ENCODE measurements at regions not wholly inside any gene's neighbourhood (a gene's known extent, or its start where the extent isn't known, plus 50 kb on each side); places are given as distances from the start of the nearest gene placed in this dataset.
"Not testable (repeated sequence)": the region's sequence is repeated elsewhere in the genome, so short reads cannot be mapped to it uniquely, and the experiment has no call there.

GRCh38 chr5:38615042-38615441 lies 58.6 kb upstream of the LIFR start:
- in situ Hi-C loops (cut with MboI; ENCODE audit: low sequenced_read_pairs, unreplicated experiment): no loop called here

GRCh38 chr5:38615981-38616451 lies 59.6 kb upstream of the LIFR start:
- no peak for TF ChIP-seq CTCF (IDR thresholded peaks at IDR 0.05; ENCODE audit: borderline replicate concordance, control extremely low read depth, extremely low read depth, insufficient read depth, missing control alignments)
- no peak for DNase-seq (ENCODE audit: low spot score)
- in situ Hi-C loops (cut with MboI; ENCODE audit: low sequenced_read_pairs, unreplicated experiment): no loop called here

More at GRCh38 chr5:38615042-38615441, 58.6 kb upstream of the LIFR start:
- TF ChIP-seq CTCF (IDR thresholded peaks at IDR 0.05; ENCODE audit: borderline replicate concordance, control extremely low read depth, extremely low read depth, insufficient read depth, missing control alignments): no peak
- no peak for DNase-seq (ENCODE audit: low spot score)

- no peak for TF ChIP-seq CTCF (IDR thresholded peaks at IDR 0.05; ENCODE audit: borderline replicate concordance, control extremely low read depth, extremely low read depth, insufficient read depth, missing control alignments)
- no peak for DNase-seq (ENCODE audit: low spot score)
Observed at GRCh38 chr5:38618154-38618553, 61.7 kb upstream of the LIFR start.

GRCh38 chr5:38621331-38621730 lies 64.9 kb upstream of the LIFR start:
- in situ Hi-C loops (cut with MboI; ENCODE audit: low sequenced_read_pairs, unreplicated experiment): no loop called here
- no peak for TF ChIP-seq CTCF (IDR thresholded peaks at IDR 0.05; ENCODE audit: borderline replicate concordance, control extremely low read depth, extremely low read depth, insufficient read depth, missing control alignments)
- DNase-seq (ENCODE audit: low spot score): no peak

More at GRCh38 chr5:38618154-38618553, 61.7 kb upstream of the LIFR start:
- in situ Hi-C loops (cut with MboI; ENCODE audit: low sequenced_read_pairs, unreplicated experiment): no loop called here

GRCh38 chr5:38621840-38622437 lies 65.5 kb upstream of the LIFR start:
- no peak for TF ChIP-seq CTCF (IDR thresholded peaks at IDR 0.05; ENCODE audit: borderline replicate concordance, control extremely low read depth, extremely low read depth, insufficient read depth, missing control alignments)
- DNase-seq (ENCODE audit: low spot score): no peak
- in situ Hi-C loops (cut with MboI; ENCODE audit: low sequenced_read_pairs, unreplicated experiment): no loop called here

GRCh38 chr5:38622723-38623129 lies 66.3 kb upstream of the LIFR start:
- in situ Hi-C loops (cut with MboI; ENCODE audit: low sequenced_read_pairs, unreplicated experiment): no loop called here
- TF ChIP-seq CTCF (IDR thresholded peaks at IDR 0.05; ENCODE audit: borderline replicate concordance, control extremely low read depth, extremely low read depth, insufficient read depth, missing control alignments): no peak
- DNase-seq (ENCODE audit: low spot score): no peak

- in situ Hi-C loops (cut with MboI; ENCODE audit: low sequenced_read_pairs, unreplicated experiment); DNase-seq (ENCODE audit: low spot score): not testable (repeated sequence)
Observed at GRCh38 chr5:38624541-38624940, 68.1 kb upstream of the LIFR start.

GRCh38 chr5:38631376-38631775 lies 74.9 kb upstream of the LIFR start:
- in situ Hi-C loops (cut with MboI; ENCODE audit: low sequenced_read_pairs, unreplicated experiment); DNase-seq (ENCODE audit: low spot score): not testable (repeated sequence)
